ENCODE measurements at regions not wholly inside any gene's neighbourhood (a gene's known extent, or its start where the extent isn't known, plus 50 kb on each side); places are given as distances from the start of the nearest gene placed in this dataset.

DNA sequence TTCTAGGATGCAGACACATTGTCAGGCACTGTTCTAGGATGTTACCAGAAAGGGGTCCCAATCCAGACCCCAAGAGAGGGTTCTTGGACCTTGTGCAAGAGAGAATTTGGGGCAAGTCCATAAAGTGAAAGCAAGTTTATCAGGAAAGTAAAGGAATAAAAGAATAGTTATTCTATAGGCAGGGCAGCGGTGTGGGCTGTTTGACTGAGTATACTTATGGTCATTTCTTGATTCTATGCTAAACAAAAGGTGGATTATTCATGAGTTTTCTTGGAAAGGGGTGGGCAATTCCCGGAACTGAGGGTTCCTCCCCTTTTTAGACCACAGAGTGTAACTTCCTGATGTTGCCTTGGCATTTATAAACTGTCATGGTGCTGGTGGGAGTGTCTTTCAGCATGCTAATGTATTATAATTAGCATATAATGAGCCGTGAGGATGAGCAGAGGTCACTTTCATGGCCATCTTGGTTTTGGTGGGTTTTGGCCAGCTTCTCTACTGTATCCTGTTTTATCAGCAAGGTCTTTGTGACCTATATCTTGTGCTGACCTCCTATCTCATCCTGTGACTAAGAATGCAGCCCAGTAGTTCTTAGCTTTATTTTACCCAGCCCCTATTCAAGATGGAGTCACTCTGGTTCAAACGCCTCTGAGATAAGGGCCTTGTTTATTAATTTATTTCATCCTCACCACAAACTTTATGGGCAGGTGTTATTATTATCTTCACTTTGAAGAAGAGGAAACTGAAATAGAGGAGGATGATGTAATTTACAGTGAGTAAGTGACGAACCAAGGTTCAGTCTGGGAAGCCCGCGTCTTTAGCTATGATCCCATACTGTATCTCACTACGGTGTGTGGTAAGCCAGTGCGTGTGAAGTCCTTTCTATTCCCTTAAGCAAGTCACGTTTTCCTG is 186.0 kb upstream of the KLF4 start:
- TF ChIP-seq POLR2A (IDR thresholded peaks at IDR 0.05; ENCODE audit: low read depth, low read length) (no peak), MXI1 (IDR thresholded peaks at IDR 0.05; ENCODE audit: borderline replicate concordance, low read depth, low read length) (no peak), MAFK (IDR thresholded peaks at IDR 0.05; ENCODE audit: low read depth, low read length) (no peak), RAD21 (IDR thresholded peaks at IDR 0.05; ENCODE audit: low read length) (no peak), NFE2L2 (IDR thresholded peaks at IDR 0.05; ENCODE audit: low read depth, low read length) (no peak), CEBPB (IDR thresholded peaks at IDR 0.05; ENCODE audit: low read depth, low read length) (no peak), RCOR1 (IDR thresholded peaks at IDR 0.05; ENCODE audit: insufficient replicate concordance, low read length) (no peak)
- TF ChIP-seq, protein P1, sequence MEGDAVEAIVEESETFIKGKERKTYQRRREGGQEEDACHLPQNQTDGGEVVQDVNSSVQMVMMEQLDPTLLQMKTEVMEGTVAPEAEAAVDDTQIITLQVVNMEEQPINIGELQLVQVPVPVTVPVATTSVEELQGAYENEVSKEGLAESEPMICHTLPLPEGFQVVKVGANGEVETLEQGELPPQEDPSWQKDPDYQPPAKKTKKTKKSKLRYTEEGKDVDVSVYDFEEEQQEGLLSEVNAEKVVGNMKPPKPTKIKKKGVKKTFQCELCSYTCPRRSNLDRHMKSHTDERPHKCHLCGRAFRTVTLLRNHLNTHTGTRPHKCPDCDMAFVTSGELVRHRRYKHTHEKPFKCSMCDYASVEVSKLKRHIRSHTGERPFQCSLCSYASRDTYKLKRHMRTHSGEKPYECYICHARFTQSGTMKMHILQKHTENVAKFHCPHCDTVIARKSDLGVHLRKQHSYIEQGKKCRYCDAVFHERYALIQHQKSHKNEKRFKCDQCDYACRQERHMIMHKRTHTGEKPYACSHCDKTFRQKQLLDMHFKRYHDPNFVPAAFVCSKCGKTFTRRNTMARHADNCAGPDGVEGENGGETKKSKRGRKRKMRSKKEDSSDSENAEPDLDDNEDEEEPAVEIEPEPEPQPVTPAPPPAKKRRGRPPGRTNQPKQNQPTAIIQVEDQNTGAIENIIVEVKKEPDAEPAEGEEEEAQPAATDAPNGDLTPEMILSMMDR (conservative IDR thresholded peaks at IDR 0.05; ENCODE audit: low read depth, low read length): no peak
